ENCODE measurements at regions not wholly inside any gene's neighbourhood (a gene's known extent, or its start where the extent isn't known, plus 50 kb on each side); places are given as distances from the start of the nearest gene placed in this dataset.
"Not testable (repeated sequence)": the region's sequence is repeated elsewhere in the genome, so short reads cannot be mapped to it uniquely, and the experiment has no call there.

GRCh38 chr12:62010973-62011372 lies 249.2 kb upstream of the USP15 start:
- not testable (repeated sequence) for TF ChIP-seq CTCF, POLR2A, POLR2AphosphoS5 (IDR thresholded peaks at IDR 0.05)

Data from prostate gland (tissue), 2 donors.